CD14-positive monocyte (primary cell): ENCODE measurements at regions not wholly inside any gene's neighbourhood (a gene's known extent, or its start where the extent isn't known, plus 50 kb on each side); places are given as distances from the start of the nearest gene placed in this dataset.

Experiments used
- DNase-seq, 3 donors: peaks; one replicate each; pipeline ENCODE4 v3.0.0-alpha.2; 2011 to 2022
- H2AFZ ChIP-seq: 2 replicates; pipeline ENCODE4 v1.6.0; 2012; ENCODE audit warnings: mild to moderate bottlenecking, low read depth, low read length, inconsistent platforms; ENCODE audit not compliant: insufficient read depth, poor library complexity, severe bottlenecking
- H3K27ac ChIP-seq, 2 donors: 1 replicate in 1 of 2; 2 replicates in 1 of 2; pipeline ENCODE4 v1.5.1; 2012 to 2013; ENCODE audit warnings: low read length in 2 of 2, control low read depth in 1 of 2, inconsistent platforms in 1 of 2, low read depth in 1 of 2, mild to moderate bottlenecking in 1 of 2
- H3K27me3 ChIP-seq, 2 donors: one replicate each; pipeline versions ENCODE4 v1.6.0 to v1.6.1; 2011 to 2013; ENCODE audit warnings: low read length in 2 of 2; ENCODE audit not compliant: control insufficient read depth in 2 of 2, insufficient read depth in 2 of 2
- H3K36me3 ChIP-seq, 2 donors: replicated peaks in 1 of 2; 1 replicate in 1 of 2; 2 replicates in 1 of 2; pipeline versions ENCODE4 v1.5.1 to v1.6.1; 2012 to 2013; ENCODE audit warnings: low read length in 2 of 2, control low read depth in 1 of 2, inconsistent platforms in 1 of 2, mild to moderate bottlenecking in 1 of 2; ENCODE audit not compliant: insufficient read depth in 2 of 2, control insufficient read depth in 1 of 2
- H3K4me1 ChIP-seq, 2 donors: 1 replicate in 1 of 2; 2 replicates in 1 of 2; pipeline versions ENCODE4 v1.5.1 to v1.6.1; 2012 to 2013; ENCODE audit warnings: low read length in 2 of 2, control low read depth in 1 of 2, inconsistent platforms in 1 of 2, mild to moderate bottlenecking in 1 of 2, moderate library complexity in 1 of 2; ENCODE audit not compliant: insufficient read depth in 2 of 2, control insufficient read depth in 1 of 2
- H3K4me2 ChIP-seq: replicated peaks from 2 replicates; pipeline ENCODE3; 2012; ENCODE audit warnings: low read length, moderate library complexity, mild to moderate bottlenecking; ENCODE audit not compliant: poor library complexity, severe bottlenecking; ENCODE audit errors: extremely low read depth
- H3K4me3 ChIP-seq, 3 experiments: fragments of 200-600 bp in 1 of 3; sonication (generic) in 1 of 3; replicated peaks in 1 of 3; 1 replicate in 2 of 3; 2 replicates in 1 of 3; pipeline ENCODE4 v1.5.1; 2011 to 2013; ENCODE audit warnings: low read length in 3 of 3, mild to moderate bottlenecking in 3 of 3, control low read depth in 2 of 3, low read depth in 2 of 3, inconsistent platforms in 1 of 3, moderate library complexity in 1 of 3
- H3K79me2 ChIP-seq: 2 replicates; pipeline ENCODE4 v1.6.0; 2012; ENCODE audit warnings: mild to moderate bottlenecking, control low read depth, inconsistent platforms, low read length, moderate library complexity; ENCODE audit not compliant: insufficient read depth
- H3K9ac ChIP-seq: 2 replicates; pipeline ENCODE4 v1.6.0; 2017; ENCODE audit warnings: low read length, mild to moderate bottlenecking; ENCODE audit not compliant: insufficient read depth, poor library complexity, severe bottlenecking
- H3K9me3 ChIP-seq, 2 donors: replicated peaks in 1 of 2; 1 replicate in 1 of 2; 2 replicates in 1 of 2; pipeline versions ENCODE4 v1.5.1 to v1.6.1; 2012 to 2013; ENCODE audit warnings: low read length in 2 of 2, control low read depth in 1 of 2; ENCODE audit not compliant: control insufficient read depth in 1 of 2, insufficient read depth in 1 of 2
- H4K20me1 ChIP-seq: 2 replicates; pipeline ENCODE4 v1.6.0; 2012; ENCODE audit warnings: mild to moderate bottlenecking, low read length, control low read depth, moderate library complexity; ENCODE audit not compliant: insufficient read depth
- H3K27ac Mint-ChIP-seq, 7 donors: one replicate each; pipeline ENCODE4 v1.8.0; 2020; ENCODE audit warnings: mild to moderate bottlenecking in 7 of 7, mixed read lengths in 7 of 7, moderate library complexity in 6 of 7, inconsistent platforms in 2 of 7
- H3K27me3 Mint-ChIP-seq, 3 donors: one replicate each; pipeline ENCODE4 v1.8.0; 2021 to 2022; ENCODE audit warnings: low read depth in 3 of 3, mild to moderate bottlenecking in 3 of 3, mixed read lengths in 3 of 3, moderate library complexity in 3 of 3, inconsistent platforms in 1 of 3
- H3K36me3 Mint-ChIP-seq, 2 donors: one replicate each; pipeline ENCODE4 v1.8.0; 2020; ENCODE audit warnings: mixed read lengths in 2 of 2, inconsistent platforms in 1 of 2, mild to moderate bottlenecking in 1 of 2
- H3K4me1 Mint-ChIP-seq: one replicate; pipeline ENCODE4 v1.8.0; 2020; ENCODE audit warnings: mild to moderate bottlenecking, mixed read lengths
- H3K4me3 Mint-ChIP-seq, 2 donors: one replicate each; pipeline ENCODE4 v1.8.0; 2020; ENCODE audit warnings: mild to moderate bottlenecking in 2 of 2, mixed read lengths in 2 of 2, moderate library complexity in 1 of 2
- H3K9me3 Mint-ChIP-seq, 7 donors: one replicate each; pipeline ENCODE4 v1.8.0; 2020 to 2022; ENCODE audit warnings: mixed read lengths in 7 of 7, mild to moderate bottlenecking in 6 of 7, moderate library complexity in 6 of 7, inconsistent platforms in 2 of 7
- WGBS: methylation state at CpG from one replicate; pipeline ENCODE4 v1.1.5; 2013; ENCODE audit warnings: missing lambda C conversion rate; ENCODE audit not compliant: insufficient coverage; 5-methylcytosine and 5-hydroxymethylcytosine counted together
- intact Hi-C, 2 donors: fragments of 100-400 bp; cut with micrococcal nuclease; formaldehyde crosslinking; loops; one replicate each; pipeline versions ENCODE4 v1.15.0 to v1.15.1; 2023
- TF ChIP-seq, protein P1 (sequence below): fragments of 200-600 bp; IDR thresholded peaks from one replicate; pipeline ENCODE4 v1.8.0; 2022; ENCODE audit warnings: antibody characterized with exemption, mild to moderate bottlenecking

DNA sequence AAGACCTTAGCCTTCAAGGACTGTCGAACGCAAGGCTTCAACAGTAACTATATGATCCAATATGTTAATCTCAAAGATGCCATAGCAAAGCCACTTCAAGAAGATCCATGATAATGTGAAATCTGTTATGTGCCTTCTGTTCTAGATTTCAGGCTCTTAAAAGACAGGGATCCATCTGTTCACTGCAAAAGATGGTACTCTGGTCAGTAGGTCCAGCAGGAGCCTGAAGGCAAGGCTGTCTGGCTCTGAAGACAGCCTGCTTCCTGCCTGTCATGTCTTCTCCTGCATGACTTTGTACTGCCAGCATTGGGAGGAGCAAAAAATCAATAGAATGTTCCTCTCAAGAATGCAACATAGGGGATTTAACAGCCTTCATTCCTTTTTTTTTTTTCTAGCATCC is 270.8 kb upstream of the PARD3B start:
- no peak overlapping the region for H3K4me2 ChIP-seq
- Mint-ChIP-seq H3K27me3 (peaks cover 0 to 3% (median 0%) of the 10 kb centered on the region in 3 donors), H3K4me3 (no peak overlapping the region), H3K36me3 (no peaks in the 10 kb centered on the region), H3K9me3 (peaks cover 2 to 10% (median 7%) of the 10 kb centered on the region in 7 donors), H3K4me1 (no peaks in the 10 kb centered on the region), H3K27ac (no peak overlapping the region)
- H3K27ac ChIP-seq: no peak overlapping the region
- WGBS: no CpG with 5 or more reads among the region's 2 CpGs
- H3K9me3 ChIP-seq: no peaks in the 10 kb centered on the region
- no peak overlapping the region for H2AFZ ChIP-seq
- no peak for DNase-seq
- H3K79me2 ChIP-seq: no peaks in the 10 kb centered on the region
- intact Hi-C loops: no loop called here
- no peaks in the 10 kb centered on the region for H3K36me3 ChIP-seq
- no peak overlapping the region for H3K4me3 ChIP-seq
- TF ChIP-seq, protein P1, sequence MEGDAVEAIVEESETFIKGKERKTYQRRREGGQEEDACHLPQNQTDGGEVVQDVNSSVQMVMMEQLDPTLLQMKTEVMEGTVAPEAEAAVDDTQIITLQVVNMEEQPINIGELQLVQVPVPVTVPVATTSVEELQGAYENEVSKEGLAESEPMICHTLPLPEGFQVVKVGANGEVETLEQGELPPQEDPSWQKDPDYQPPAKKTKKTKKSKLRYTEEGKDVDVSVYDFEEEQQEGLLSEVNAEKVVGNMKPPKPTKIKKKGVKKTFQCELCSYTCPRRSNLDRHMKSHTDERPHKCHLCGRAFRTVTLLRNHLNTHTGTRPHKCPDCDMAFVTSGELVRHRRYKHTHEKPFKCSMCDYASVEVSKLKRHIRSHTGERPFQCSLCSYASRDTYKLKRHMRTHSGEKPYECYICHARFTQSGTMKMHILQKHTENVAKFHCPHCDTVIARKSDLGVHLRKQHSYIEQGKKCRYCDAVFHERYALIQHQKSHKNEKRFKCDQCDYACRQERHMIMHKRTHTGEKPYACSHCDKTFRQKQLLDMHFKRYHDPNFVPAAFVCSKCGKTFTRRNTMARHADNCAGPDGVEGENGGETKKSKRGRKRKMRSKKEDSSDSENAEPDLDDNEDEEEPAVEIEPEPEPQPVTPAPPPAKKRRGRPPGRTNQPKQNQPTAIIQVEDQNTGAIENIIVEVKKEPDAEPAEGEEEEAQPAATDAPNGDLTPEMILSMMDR: no peak
- H4K20me1 ChIP-seq: no peaks in the 10 kb centered on the region
- H3K4me1 ChIP-seq: no peaks in the 10 kb centered on the region
- H3K27me3 ChIP-seq: no peaks in the 10 kb centered on the region
- H3K9ac ChIP-seq: no peak overlapping the region

DNA sequence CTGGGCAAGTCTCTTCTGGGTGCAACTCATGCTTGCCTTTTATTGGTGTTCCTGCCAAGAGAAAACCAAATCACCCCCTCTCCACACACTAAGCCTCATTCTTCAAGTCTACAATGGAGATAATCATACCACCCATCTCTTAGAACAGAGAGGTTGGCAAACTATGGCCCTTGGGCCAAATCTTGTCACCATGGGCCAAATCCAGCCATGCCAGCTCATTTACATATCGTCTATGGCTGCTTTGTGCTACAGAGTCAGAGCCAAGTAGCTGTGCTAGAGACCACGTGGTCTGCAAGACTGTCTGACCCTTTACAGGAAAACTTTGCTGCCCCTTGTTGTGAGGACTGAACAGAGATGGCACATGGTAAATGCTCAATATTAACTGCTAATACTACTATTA is 270.3 kb upstream of the PARD3B start:
- no peaks in the 10 kb centered on the region for H3K36me3 Mint-ChIP-seq
- H3K4me3 Mint-ChIP-seq: no peak overlapping the region
- 100% methylated on average over 1 of the region's 2 CpGs for WGBS
- H3K36me3 ChIP-seq: no peaks in the 10 kb centered on the region
- DNase-seq: no peak
- H3K27ac ChIP-seq: no peak overlapping the region
- H3K4me2 ChIP-seq: no peak overlapping the region
- no peaks in the 10 kb centered on the region for H4K20me1 ChIP-seq
- H3K27me3 Mint-ChIP-seq: peaks cover 0 to 3% (median 0%) of the 10 kb centered on the region in 3 donors
- H2AFZ ChIP-seq: no peak overlapping the region
- peaks cover 2 to 10% (median 6%) of the 10 kb centered on the region in 7 donors for H3K9me3 Mint-ChIP-seq
- H3K9ac ChIP-seq: no peak overlapping the region
- H3K27ac Mint-ChIP-seq: no peak overlapping the region
- H3K4me1 ChIP-seq: no peaks in the 10 kb centered on the region
- H3K27me3 ChIP-seq: no peaks in the 10 kb centered on the region
- intact Hi-C loops: no loop called here
- no peaks in the 10 kb centered on the region for H3K79me2 ChIP-seq
- TF ChIP-seq, protein P1: no peak
- H3K4me1 Mint-ChIP-seq: no peaks in the 10 kb centered on the region
- H3K9me3 ChIP-seq: no peaks in the 10 kb centered on the region
- H3K4me3 ChIP-seq: no peak overlapping the region
